ENCODE measurements at regions not wholly inside any gene's neighbourhood (a gene's known extent, or its start where the extent isn't known, plus 50 kb on each side); places are given as distances from the start of the nearest gene placed in this dataset.

DNA sequence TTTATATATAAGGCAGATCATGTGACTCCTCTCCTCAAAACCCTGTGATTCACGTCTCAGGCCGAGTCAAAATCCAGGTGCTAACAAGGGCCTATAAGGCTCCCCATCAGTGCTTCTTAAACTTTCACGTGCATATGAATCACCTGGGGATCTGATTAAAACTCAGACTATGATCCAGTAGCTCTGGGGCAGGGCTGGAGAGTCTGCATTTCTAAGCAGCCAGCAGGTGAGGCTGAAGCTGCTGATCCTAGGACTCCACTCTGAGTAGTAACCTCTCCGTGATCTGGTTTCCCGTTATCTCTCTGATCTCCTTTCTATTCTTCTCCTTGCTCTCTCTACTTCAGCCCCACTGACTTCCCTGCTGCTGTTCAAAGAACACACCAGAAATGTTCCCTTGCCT is 252.4 kb upstream of the RPS6KA3 start:
- TF ChIP-seq, protein P1, sequence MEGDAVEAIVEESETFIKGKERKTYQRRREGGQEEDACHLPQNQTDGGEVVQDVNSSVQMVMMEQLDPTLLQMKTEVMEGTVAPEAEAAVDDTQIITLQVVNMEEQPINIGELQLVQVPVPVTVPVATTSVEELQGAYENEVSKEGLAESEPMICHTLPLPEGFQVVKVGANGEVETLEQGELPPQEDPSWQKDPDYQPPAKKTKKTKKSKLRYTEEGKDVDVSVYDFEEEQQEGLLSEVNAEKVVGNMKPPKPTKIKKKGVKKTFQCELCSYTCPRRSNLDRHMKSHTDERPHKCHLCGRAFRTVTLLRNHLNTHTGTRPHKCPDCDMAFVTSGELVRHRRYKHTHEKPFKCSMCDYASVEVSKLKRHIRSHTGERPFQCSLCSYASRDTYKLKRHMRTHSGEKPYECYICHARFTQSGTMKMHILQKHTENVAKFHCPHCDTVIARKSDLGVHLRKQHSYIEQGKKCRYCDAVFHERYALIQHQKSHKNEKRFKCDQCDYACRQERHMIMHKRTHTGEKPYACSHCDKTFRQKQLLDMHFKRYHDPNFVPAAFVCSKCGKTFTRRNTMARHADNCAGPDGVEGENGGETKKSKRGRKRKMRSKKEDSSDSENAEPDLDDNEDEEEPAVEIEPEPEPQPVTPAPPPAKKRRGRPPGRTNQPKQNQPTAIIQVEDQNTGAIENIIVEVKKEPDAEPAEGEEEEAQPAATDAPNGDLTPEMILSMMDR (conservative IDR thresholded peaks at IDR 0.05; ENCODE audit: low read length): no peak
- no peak for TF ChIP-seq EZH2phosphoT487 (IDR thresholded peaks at IDR 0.05; ENCODE audit: borderline replicate concordance, low read depth, low read length)
